ENCODE measurements at regions not wholly inside any gene's neighbourhood (a gene's known extent, or its start where the extent isn't known, plus 50 kb on each side); places are given as distances from the start of the nearest gene placed in this dataset.

GRCh38 chr6:133683606-133684005 lies 205.3 kb upstream of the TCF21 start:
- Histone ChIP-seq H3K9me2 (ENCODE audit: insufficient read depth, low read length) (no peaks in the 10 kb centered on the region), H3K36me3 (ENCODE audit: insufficient read depth, low read length) (no peaks in the 10 kb centered on the region), H4K20me1 (ENCODE audit: insufficient read depth) (no peaks in the 10 kb centered on the region), H3F3A (ENCODE audit: insufficient read depth, low read length, poor library complexity, severe bottlenecking) (no peaks in the 10 kb centered on the region), H3K27me3 (ENCODE audit: insufficient read depth, low read depth, low read length) (no peaks in the 10 kb centered on the region), H3K9ac (ENCODE audit: low read length) (no peak overlapping the region), H3K27ac (ENCODE audit: low read length) (no peak overlapping the region), H2AFZ (ENCODE audit: low read depth, low read length) (no peak overlapping the region), H3K4me3 (ENCODE audit: low read length) (no peak overlapping the region), H3K4me2 (ENCODE audit: low read length) (no peak overlapping the region), H3K79me2 (replicated peaks; ENCODE audit: insufficient read depth, low read length) (no peaks in the 10 kb centered on the region), H3K9me3 (ENCODE audit: low read length) (no peaks in the 10 kb centered on the region)
- TF ChIP-seq MXI1 (conservative IDR thresholded peaks at IDR 0.05; ENCODE audit: poor library complexity, severe bottlenecking) (no peak), CTCF (IDR thresholded peaks at IDR 0.05; ENCODE audit: poor library complexity, severe bottlenecking) (no peak), EP300 (conservative IDR thresholded peaks at IDR 0.05; ENCODE audit: poor library complexity, severe bottlenecking) (no peak), EZH2 (IDR thresholded peaks at IDR 0.05; ENCODE audit: borderline replicate concordance, insufficient read depth, low read length, poor library complexity, severe bottlenecking) (no peak), SMC3 (conservative IDR thresholded peaks at IDR 0.05; ENCODE audit: poor library complexity) (no peak), TAF1 (IDR thresholded peaks at IDR 0.05; ENCODE audit: low read depth) (no peak), POLR2AphosphoS5 (IDR thresholded peaks at IDR 0.05) (no peak), REST (IDR thresholded peaks at IDR 0.05; ENCODE audit: borderline replicate concordance) (no peak), RAD21 (conservative IDR thresholded peaks at IDR 0.05) (no peak)

DNA sequence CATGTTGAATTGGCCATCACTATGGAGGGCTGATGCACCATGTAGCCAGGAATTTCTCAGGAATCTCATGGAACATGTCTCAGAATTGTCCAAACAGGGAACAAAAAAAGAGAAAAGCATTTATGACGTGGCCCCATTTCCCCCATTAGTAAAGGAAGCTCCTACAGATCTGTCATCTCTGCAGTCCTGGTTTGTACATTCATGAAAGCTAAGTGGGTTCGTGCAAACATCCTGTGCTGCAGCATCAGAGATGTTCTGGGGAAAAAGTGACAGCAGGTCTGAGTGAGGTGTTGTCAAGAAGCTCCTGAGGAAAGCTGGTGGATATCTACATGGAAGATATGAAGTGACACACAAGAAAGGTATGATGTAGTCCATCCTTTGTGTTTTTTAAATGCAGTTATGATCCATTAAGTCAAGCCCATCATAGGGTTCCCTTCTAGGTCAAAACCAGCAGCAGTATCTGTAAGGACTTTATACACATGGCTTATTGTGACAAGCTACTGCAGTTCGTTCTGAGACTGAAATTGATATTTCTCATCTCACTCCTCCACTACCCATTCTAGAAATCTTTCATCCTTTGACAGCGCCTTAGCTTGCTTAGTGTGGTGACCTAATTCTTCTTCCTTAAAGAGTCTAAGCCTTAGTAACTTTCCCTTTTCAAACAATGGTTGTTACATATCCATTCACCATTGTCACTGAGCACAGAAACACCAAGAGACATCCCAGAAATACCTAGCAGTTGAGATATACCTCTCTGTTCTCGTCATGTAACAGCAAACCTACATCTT lies 200.0 kb upstream of the TCF21 start:
- Histone ChIP-seq H3F3A (ENCODE audit: insufficient read depth, low read length, poor library complexity, severe bottlenecking) (no peaks in the 10 kb centered on the region), H3K27me3 (ENCODE audit: insufficient read depth, low read depth, low read length) (no peaks in the 10 kb centered on the region)

More for the DNA sequence above, 200.0 kb upstream of the TCF21 start:
- Histone ChIP-seq H3K27ac (ENCODE audit: low read length) (no peak overlapping the region), H3K4me2 (ENCODE audit: low read length) (no peak overlapping the region), H3K4me3 (ENCODE audit: low read length) (no peak overlapping the region), H3K9me2 (ENCODE audit: insufficient read depth, low read length) (no peaks in the 10 kb centered on the region), H3K36me3 (ENCODE audit: insufficient read depth, low read length) (no peaks in the 10 kb centered on the region), H3K9me3 (ENCODE audit: low read length) (no peaks in the 10 kb centered on the region), H4K20me1 (ENCODE audit: insufficient read depth) (no peaks in the 10 kb centered on the region), H2AFZ (ENCODE audit: low read depth, low read length) (no peak overlapping the region), H3K79me2 (replicated peaks; ENCODE audit: insufficient read depth, low read length) (no peaks in the 10 kb centered on the region), H3K9ac (ENCODE audit: low read length) (no peak overlapping the region)
- TF ChIP-seq EZH2 (IDR thresholded peaks at IDR 0.05; ENCODE audit: borderline replicate concordance, insufficient read depth, low read length, poor library complexity, severe bottlenecking) (no peak), TAF1 (IDR thresholded peaks at IDR 0.05; ENCODE audit: low read depth) (no peak), EP300 (conservative IDR thresholded peaks at IDR 0.05; ENCODE audit: poor library complexity, severe bottlenecking) (no peak), POLR2AphosphoS5 (IDR thresholded peaks at IDR 0.05) (no peak), REST (IDR thresholded peaks at IDR 0.05; ENCODE audit: borderline replicate concordance) (no peak)

Measured in neural cell (in vitro differentiated cells).